Karpas-422 (cell line): ENCODE measurements at regions not wholly inside any gene's neighbourhood (a gene's known extent, or its start where the extent isn't known, plus 50 kb on each side); places are given as distances from the start of the nearest gene placed in this dataset.
"Not testable (repeated sequence)": the region's sequence is repeated elsewhere in the genome, so short reads cannot be mapped to it uniquely, and the experiment has no call there.

Experiments
- DNase-seq: peaks from one replicate; pipeline ENCODE4 v3.0.0-alpha.2; 2015
- H2AFZ ChIP-seq: fragments of 200-600 bp; sonication (generic); 2 replicates; pipeline ENCODE4 v1.6.1; 2014; ENCODE audit warnings: antibody characterized with exemption, low read length, mixed read lengths
- H3K27ac ChIP-seq: fragments of 200-600 bp; sonication (generic); 2 replicates; pipeline ENCODE4 v1.5.1; 2014; ENCODE audit warnings: mild to moderate bottlenecking, low read length, moderate library complexity
- H3K27me3 ChIP-seq: fragments of 200-600 bp; sonication (generic); 2 replicates; pipeline ENCODE4 v1.6.1; 2014; ENCODE audit warnings: low read length, mixed read lengths
- H3K36me3 ChIP-seq: fragments of 200-600 bp; sonication (generic); 2 replicates; pipeline ENCODE4 v1.6.1; 2014; ENCODE audit warnings: low read length, mixed read lengths; ENCODE audit not compliant: insufficient read depth
- H3K4me1 ChIP-seq: fragments of 200-600 bp; sonication (generic); 2 replicates; pipeline ENCODE4 v1.6.1; 2014; ENCODE audit warnings: mild to moderate bottlenecking, low read length, mixed read lengths
- H3K4me2 ChIP-seq: fragments of 200-600 bp; sonication (generic); 2 replicates; pipeline ENCODE4 v1.6.1; 2014; ENCODE audit warnings: low read length, low read depth, mild to moderate bottlenecking; ENCODE audit not compliant: poor library complexity, severe bottlenecking
- H3K4me3 ChIP-seq: fragments of 200-600 bp; sonication (generic); 2 replicates; pipeline ENCODE4 v1.5.1; 2014; ENCODE audit warnings: mild to moderate bottlenecking, antibody characterized with exemption, low read length, mixed read lengths
- H3K79me2 ChIP-seq: fragments of 200-600 bp; sonication (generic); 2 replicates; pipeline ENCODE4 v1.6.1; 2014; ENCODE audit warnings: mild to moderate bottlenecking, low read length, mixed read lengths
- H3K9ac ChIP-seq: fragments of 200-600 bp; sonication (generic); 2 replicates; pipeline ENCODE4 v1.6.0; 2014; ENCODE audit warnings: low read length
- H3K9me2 ChIP-seq: fragments of 200-600 bp; sonication (generic), shearing (Covaris generic); replicated peaks from 2 replicates; pipeline ENCODE4 v1.6.0; 2014; ENCODE audit warnings: mild to moderate bottlenecking, low read length, moderate library complexity; ENCODE audit not compliant: insufficient read depth
- H3K9me3 ChIP-seq: fragments of 300-700, 200-600 bp; sonication (generic); 2 replicates; pipeline ENCODE4 v1.6.1; 2014; ENCODE audit warnings: low read length, mixed read lengths
- H4K20me1 ChIP-seq: fragments of 200-600 bp; sonication (generic); 2 replicates; pipeline ENCODE4 v1.6.1; 2014; ENCODE audit warnings: mild to moderate bottlenecking, antibody characterized with exemption, low read length, low read depth; ENCODE audit not compliant: insufficient read depth

DNA sequence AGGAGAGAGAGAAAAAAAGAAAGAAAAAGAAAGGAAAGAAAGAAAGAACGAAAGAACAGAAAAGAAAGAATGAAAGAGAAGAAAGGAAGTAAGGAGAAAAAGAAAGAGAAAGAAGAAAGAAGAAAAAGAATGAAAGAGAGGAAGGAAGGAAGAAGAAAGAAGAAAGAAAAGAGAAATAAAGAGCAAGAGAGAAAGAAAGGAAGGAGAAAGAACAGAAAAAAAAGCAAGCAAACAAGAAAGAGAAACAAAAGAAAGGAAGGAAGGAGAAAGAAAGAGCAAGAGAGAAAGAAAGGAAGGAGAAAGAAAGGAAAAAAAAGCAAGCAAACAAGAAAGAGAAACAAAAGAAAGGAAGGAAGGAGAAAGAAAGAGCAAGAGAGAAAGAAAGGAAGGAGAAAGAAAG, 916.8 kb upstream of the FANCL start:
- not testable (repeated sequence) for H3K4me3 ChIP-seq, H3K9me2 ChIP-seq, H3K9me3 ChIP-seq, H4K20me1 ChIP-seq, H3K36me3 ChIP-seq, H3K27me3 ChIP-seq, H3K9ac ChIP-seq, H3K4me2 ChIP-seq, H3K4me1 ChIP-seq, H2AFZ ChIP-seq, H3K27ac ChIP-seq, DNase-seq, H3K79me2 ChIP-seq

DNA sequence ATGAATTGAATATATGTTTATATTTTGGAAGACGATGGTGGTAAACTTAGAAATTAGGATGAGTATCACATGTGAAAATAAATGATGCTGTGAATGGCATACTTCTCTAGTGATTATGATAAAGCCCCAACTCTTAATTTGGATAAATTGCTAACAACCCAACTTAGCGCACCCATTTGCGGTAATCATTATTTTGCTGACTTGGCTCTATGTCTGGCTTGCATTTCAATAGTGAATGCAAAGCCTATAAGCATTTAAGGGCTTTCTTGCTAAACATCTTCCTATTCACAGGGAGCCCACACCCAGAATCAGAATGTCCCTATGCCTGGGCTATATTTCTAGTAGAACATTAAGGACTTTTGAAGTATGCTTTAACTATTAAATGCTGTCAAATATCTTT, 910.7 kb upstream of the FANCL start:
- Histone ChIP-seq H3K9me2 (no peaks in the 10 kb centered on the region), H3K27me3 (no peaks in the 10 kb centered on the region), H3K9me3 (no peaks in the 10 kb centered on the region), H3K9ac (no peak overlapping the region), H3K27ac (no peak overlapping the region), H3K79me2 (no peaks in the 10 kb centered on the region), H4K20me1 (no peaks in the 10 kb centered on the region), H3K4me1 (no peaks in the 10 kb centered on the region), H2AFZ (no peak overlapping the region), H3K4me2 (no peak overlapping the region), H3K4me3 (no peak overlapping the region), H3K36me3 (no peaks in the 10 kb centered on the region)
- DNase-seq = no peak

DNA sequence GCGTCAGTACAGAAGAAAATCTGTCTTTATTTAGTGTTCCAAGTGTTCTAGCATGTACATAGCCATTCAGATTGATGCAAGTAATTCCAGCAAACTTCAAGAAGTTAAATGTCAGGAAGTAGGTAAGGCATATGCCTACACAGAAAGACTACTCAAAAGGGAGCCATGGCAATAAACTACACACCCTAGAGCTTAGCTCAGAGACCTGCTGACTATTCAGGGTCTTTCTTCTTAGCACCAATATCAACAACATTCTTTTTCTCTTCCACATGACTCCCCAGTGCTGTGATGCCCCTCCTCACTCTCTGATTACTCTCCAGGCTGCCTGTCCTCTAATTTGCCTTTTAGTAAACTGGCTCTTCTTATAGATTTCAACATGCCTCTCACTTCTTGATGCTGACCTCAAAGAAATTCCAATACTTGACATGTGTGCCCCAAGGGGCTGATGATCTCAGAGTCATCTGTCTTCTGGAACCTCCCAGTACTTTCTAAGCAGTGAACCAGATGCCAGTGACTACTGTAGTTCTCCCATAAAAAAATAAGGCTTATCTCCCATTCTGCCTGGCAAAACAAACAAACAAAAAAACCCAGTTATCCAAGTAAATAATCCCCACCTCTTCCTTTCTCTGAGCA, 909.2 kb upstream of the FANCL start:
- H3K79me2 ChIP-seq = no peaks in the 10 kb centered on the region
- H3K9me2 ChIP-seq = no peaks in the 10 kb centered on the region
- no peaks in the 10 kb centered on the region for H3K27me3 ChIP-seq
- no peak overlapping the region for H2AFZ ChIP-seq
- H3K9ac ChIP-seq = no peak overlapping the region
- no peaks in the 10 kb centered on the region for H3K4me1 ChIP-seq
- no peak overlapping the region for H3K27ac ChIP-seq
- DNase-seq = no peak
- H4K20me1 ChIP-seq = no peaks in the 10 kb centered on the region
- H3K4me2 ChIP-seq = no peak overlapping the region
- no peaks in the 10 kb centered on the region for H3K9me3 ChIP-seq
- H3K4me3 ChIP-seq = no peak overlapping the region
- H3K36me3 ChIP-seq = no peaks in the 10 kb centered on the region

DNA sequence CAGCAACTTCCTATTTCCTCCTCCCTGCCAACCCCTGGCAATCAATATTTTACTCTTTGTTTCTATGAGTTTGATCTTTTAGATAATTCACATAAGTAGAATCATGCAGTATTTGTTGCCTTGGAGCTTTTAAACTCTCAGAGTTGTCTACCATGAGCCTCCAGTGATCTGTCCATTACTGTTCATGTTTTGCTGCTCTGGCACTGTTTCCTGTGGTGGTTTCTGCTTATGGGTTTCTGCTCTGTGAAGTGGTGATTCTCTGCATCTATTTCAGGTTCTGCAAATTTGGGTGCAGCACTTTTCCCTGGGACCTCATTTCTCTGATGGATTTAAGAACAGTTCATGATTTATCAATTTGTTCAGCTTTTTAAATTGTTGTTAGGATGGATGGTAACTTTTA, 908.1 kb upstream of the FANCL start:
- H3K79me2 ChIP-seq = no peaks in the 10 kb centered on the region
- no peak for DNase-seq
- H3K36me3 ChIP-seq = no peaks in the 10 kb centered on the region
- H4K20me1 ChIP-seq = no peaks in the 10 kb centered on the region
- H3K9ac ChIP-seq = no peak overlapping the region
- H3K4me1 ChIP-seq = no peaks in the 10 kb centered on the region
- no peak overlapping the region for H3K4me3 ChIP-seq
- H2AFZ ChIP-seq = no peak overlapping the region
- H3K27me3 ChIP-seq = no peaks in the 10 kb centered on the region
- H3K9me3 ChIP-seq = no peaks in the 10 kb centered on the region
- no peaks in the 10 kb centered on the region for H3K9me2 ChIP-seq
- H3K4me2 ChIP-seq = no peak overlapping the region
- no peak overlapping the region for H3K27ac ChIP-seq

DNA sequence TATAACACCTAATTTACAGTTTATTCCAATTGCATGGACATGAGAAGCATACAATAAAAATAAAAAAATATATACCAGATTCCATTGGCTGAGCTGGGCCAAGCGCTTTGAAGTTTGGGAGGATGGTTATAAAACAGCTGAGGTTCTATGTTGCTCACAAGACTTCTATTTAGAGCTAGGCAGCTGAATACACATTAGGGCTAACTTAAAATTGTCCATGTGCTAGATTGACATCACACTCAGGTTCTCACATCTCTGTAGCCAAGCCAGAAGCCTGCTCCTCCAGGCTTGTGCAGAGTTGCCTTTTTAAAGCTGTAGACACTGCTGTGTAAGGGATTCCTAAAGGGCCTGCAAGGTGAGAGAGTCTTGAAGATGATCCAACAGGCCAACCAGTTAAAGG, 871.1 kb upstream of the FANCL start:
- Histone ChIP-seq H2AFZ (no peak overlapping the region), H3K36me3 (no peaks in the 10 kb centered on the region), H3K9me3 (no peaks in the 10 kb centered on the region), H3K79me2 (no peaks in the 10 kb centered on the region), H3K27ac (no peak overlapping the region), H3K4me3 (no peak overlapping the region), H3K9me2 (0 out of 2 replicates have a peak, but pooled peaks cover 5% of the 10 kb centered on the region), H3K27me3 (no peaks in the 10 kb centered on the region), H3K9ac (no peak overlapping the region), H4K20me1 (no peaks in the 10 kb centered on the region), H3K4me2 (no peak overlapping the region), H3K4me1 (no peaks in the 10 kb centered on the region)
- DNase-seq = no peak

DNA sequence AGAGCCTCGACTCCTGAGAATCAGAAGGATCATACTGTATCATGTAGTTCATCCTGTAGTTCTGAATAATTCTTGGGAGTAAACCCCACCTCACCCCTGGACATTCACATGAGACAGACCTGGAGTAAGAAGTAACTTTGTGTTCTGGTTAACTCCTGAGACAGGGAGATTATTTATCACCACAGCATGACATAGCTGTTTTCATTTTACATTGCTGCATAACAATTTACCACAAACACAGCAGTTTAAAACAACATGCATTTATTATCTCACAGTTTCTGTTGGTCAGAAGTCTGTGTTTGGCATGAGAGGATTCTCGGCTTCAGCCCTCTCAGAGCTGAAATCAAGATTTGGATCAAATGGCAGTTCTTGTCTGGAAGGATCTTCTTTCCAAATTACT, 855.8 kb upstream of the FANCL start:
- Histone ChIP-seq H3K9me2 (no peaks in the 10 kb centered on the region), H3K36me3 (no peaks in the 10 kb centered on the region), H3K9me3 (no peaks in the 10 kb centered on the region), H3K27ac (no peak overlapping the region), H4K20me1 (no peaks in the 10 kb centered on the region), H2AFZ (no peak overlapping the region), H3K4me2 (no peak overlapping the region), H3K4me3 (no peak overlapping the region), H3K9ac (no peak overlapping the region), H3K27me3 (no peaks in the 10 kb centered on the region), H3K4me1 (no peaks in the 10 kb centered on the region), H3K79me2 (no peaks in the 10 kb centered on the region)
- no peak for DNase-seq

DNA sequence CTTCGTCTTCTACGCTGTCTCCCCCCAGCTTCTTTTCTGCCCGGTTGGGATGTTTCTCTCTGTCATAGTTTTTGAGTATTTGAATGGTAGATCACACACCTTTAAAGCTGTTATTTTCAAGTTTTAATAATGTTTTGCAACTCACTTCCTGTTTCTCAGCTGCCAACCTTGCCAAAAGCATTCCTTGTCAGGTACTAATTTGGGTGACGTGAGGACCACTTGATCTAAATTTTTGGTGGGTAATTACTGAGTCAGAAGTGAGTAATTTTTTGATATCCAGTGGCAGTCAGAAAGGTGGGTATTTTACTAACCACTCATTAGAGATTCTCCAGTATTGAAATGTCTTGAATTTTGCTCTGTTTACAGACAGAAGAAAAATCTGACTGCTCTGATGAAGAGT, 852.4 kb upstream of the FANCL start:
- no peaks in the 10 kb centered on the region for H3K79me2 ChIP-seq
- no peaks in the 10 kb centered on the region for H3K36me3 ChIP-seq
- no peaks in the 10 kb centered on the region for H4K20me1 ChIP-seq
- no peak for DNase-seq
- no peak overlapping the region for H2AFZ ChIP-seq
- no peak overlapping the region for H3K27ac ChIP-seq
- no peaks in the 10 kb centered on the region for H3K27me3 ChIP-seq
- no peak overlapping the region for H3K9ac ChIP-seq
- no peaks in the 10 kb centered on the region for H3K9me2 ChIP-seq
- no peaks in the 10 kb centered on the region for H3K4me1 ChIP-seq
- no peak overlapping the region for H3K4me3 ChIP-seq
- H3K9me3 ChIP-seq = no peaks in the 10 kb centered on the region
- H3K4me2 ChIP-seq = no peak overlapping the region

DNA sequence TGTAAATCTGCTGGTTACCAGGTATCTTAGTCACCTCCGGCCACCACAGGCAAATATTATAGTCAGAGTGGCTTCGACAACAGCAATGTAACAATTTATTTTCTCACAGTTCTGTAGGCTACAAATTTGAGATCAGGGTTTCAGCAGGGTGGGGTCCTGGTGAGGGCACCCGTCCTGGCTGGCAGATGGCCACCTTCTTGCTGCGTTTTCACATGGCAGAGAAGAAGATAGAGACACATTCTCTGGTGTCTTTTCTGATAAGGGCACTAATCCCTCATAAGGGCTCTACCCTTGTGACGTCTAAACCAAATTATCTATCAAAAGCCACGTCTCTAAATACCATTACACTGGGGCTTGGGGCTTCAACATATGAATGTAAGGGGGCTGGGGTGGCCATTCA, 843.2 kb upstream of the FANCL start:
- Histone ChIP-seq H3K4me2 (no peak overlapping the region), H3K4me1 (no peaks in the 10 kb centered on the region), H3K27ac (no peak overlapping the region), H3K36me3 (no peaks in the 10 kb centered on the region), H2AFZ (no peak overlapping the region), H4K20me1 (no peaks in the 10 kb centered on the region), H3K27me3 (no peaks in the 10 kb centered on the region), H3K9me3 (no peaks in the 10 kb centered on the region), H3K9me2 (no peaks in the 10 kb centered on the region), H3K79me2 (no peaks in the 10 kb centered on the region), H3K9ac (no peak overlapping the region), H3K4me3 (no peak overlapping the region)
- DNase-seq = no peak
